Lower leg skin (tissue), 4 donors: ENCODE measurements at regions not wholly inside any gene's neighbourhood (a gene's known extent, or its start where the extent isn't known, plus 50 kb on each side); places are given as distances from the start of the nearest gene placed in this dataset.

Experiments used
- DNase-seq, 2 donors: peaks; one replicate each; pipeline ENCODE4 v3.0.0-alpha.2; 2019; ENCODE audit warnings: low spot score in 2 of 2
- H3K4me3 ChIP-seq: fragments of 200-600 bp; sonication (generic); 2 replicates; pipeline ENCODE4 v1.5.1; 2017; ENCODE audit warnings: mild to moderate bottlenecking, low read depth; ENCODE audit not compliant: poor library complexity, severe bottlenecking
- POLR2A ChIP-seq, 2 donors: fragments of 450-650 bp; IDR thresholded peaks; one replicate each; pipeline ENCODE4 v1.6.1; 2016 to 2017; ENCODE audit warnings: antibody characterized with exemption in 2 of 2, mild to moderate bottlenecking in 1 of 2, moderate library complexity in 1 of 2
- whole genome bisulfite sequencing, 2 donors: methylation state at CpG; one replicate each; pipeline ENCODE4 v1.1.5; 2018; 5-methylcytosine and 5-hydroxymethylcytosine counted together
- intact Hi-C: fragments of 100-400 bp; cut with DNase I; formaldehyde crosslinking; loops from one replicate; pipeline ENCODE4 v1.15.0; 2023; ENCODE audit warnings: low total_unique reads
- TF ChIP-seq, protein P1 (sequence below), 3 donors: fragments of 450-650 bp; IDR thresholded peaks; one replicate each; pipeline ENCODE4 v1.5.1; 2016; ENCODE audit warnings: antibody characterized with exemption in 3 of 3, mild to moderate bottlenecking in 3 of 3, moderate library complexity in 2 of 3

- intact Hi-C loops, result no loop called here
- DNase-seq, result no peak
- no peak overlapping the region for H3K4me3 ChIP-seq
- 62 to 72% methylated on average over 9 of the region's 9 CpGs for WGBS, 2 donors
- TF ChIP-seq, protein P1, sequence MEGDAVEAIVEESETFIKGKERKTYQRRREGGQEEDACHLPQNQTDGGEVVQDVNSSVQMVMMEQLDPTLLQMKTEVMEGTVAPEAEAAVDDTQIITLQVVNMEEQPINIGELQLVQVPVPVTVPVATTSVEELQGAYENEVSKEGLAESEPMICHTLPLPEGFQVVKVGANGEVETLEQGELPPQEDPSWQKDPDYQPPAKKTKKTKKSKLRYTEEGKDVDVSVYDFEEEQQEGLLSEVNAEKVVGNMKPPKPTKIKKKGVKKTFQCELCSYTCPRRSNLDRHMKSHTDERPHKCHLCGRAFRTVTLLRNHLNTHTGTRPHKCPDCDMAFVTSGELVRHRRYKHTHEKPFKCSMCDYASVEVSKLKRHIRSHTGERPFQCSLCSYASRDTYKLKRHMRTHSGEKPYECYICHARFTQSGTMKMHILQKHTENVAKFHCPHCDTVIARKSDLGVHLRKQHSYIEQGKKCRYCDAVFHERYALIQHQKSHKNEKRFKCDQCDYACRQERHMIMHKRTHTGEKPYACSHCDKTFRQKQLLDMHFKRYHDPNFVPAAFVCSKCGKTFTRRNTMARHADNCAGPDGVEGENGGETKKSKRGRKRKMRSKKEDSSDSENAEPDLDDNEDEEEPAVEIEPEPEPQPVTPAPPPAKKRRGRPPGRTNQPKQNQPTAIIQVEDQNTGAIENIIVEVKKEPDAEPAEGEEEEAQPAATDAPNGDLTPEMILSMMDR (IDR thresholded peaks at IDR 0.05), result no peak
- no peak for TF ChIP-seq POLR2A (IDR thresholded peaks at IDR 0.05)
Measured at GRCh38 chr3:104412608-104413580, 953.8 kb upstream of the ALCAM start.

DNA sequence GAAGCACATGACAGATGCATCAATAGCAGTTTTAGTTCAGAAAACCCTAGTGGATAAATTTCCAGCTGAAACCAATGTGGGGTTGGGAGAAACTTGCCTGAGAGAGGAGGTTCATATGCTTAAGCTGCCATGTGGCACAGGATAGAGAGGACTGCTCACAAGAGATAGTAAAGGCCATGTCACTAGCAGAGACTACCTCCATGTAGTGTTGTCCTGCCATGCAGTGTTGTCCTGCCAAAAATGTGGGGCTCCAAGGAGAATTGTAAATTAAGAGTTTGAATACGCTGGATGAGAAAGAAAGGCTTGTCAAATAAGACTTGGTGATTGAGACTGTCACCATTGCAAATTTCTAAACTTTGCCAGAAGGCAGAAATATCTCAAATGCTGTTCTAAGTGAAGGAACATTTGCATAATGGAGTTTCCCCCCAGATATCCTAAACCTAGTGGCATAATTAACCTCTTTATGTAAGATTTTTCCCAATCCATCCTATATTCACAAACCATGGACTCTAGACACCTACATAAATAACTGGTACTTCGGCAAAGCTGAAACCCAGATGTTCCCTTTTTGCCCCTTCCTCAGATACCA, 938.3 kb upstream of the ALCAM start:
- intact Hi-C loops, result no loop called here
- WGBS, 2 donors, result 59 to 63% methylated on average over 2 of the region's 2 CpGs

DNA sequence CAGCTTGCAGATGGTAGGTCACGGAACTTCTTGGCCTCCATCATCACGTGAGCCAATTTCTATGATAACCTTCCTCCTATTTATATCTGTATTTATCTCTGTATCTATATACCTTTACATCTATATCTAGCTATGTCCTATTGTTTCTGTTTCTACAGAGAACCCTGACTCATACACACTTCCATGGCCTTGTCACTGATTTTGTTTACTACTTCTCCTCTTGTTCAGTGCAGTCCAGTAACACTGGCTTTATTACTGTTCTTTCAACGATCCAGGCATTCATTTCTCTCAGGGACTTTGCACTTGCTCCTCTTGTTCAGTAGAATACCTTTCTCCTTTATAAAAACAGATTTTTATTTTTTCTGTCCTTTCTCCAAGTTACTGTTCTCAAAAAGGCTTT, 937.0 kb upstream of the ALCAM start:
- 90 to 93% methylated on average over 3 of the region's 3 CpGs for WGBS, 2 donors
- intact Hi-C loops, result no loop called here
- H3K4me3 ChIP-seq, result no peak overlapping the region
- no peak for TF ChIP-seq POLR2A (IDR thresholded peaks at IDR 0.05)
- TF ChIP-seq, protein P1 (IDR thresholded peaks at IDR 0.05), result no peak
- DNase-seq, result no peak

More for the DNA sequence above, 938.3 kb upstream of the ALCAM start:
- no peak for DNase-seq
- no peak overlapping the region for H3K4me3 ChIP-seq
- no peak for TF ChIP-seq POLR2A (IDR thresholded peaks at IDR 0.05)
- TF ChIP-seq, protein P1 (IDR thresholded peaks at IDR 0.05), result no peak

DNA sequence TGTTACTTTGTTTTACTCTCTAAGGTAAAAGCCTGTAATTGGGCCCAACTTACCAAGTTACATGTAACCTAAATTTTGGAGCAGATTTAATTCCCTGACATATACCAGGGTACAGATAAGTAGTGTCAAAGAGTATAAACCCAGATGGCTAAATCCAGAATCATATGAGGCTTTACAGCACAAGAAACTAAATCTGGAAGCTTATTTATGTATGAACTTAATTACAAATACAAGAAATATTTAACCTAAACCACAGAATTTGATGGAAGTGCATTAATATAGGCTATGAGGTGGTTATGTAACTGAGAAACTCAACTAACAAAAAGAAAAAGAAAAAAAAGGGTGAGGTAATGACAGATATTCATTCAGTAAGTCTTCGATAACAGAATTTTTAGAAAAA, 930.2 kb upstream of the ALCAM start:
- H3K4me3 ChIP-seq, result no peak overlapping the region
- no peak for TF ChIP-seq POLR2A (IDR thresholded peaks at IDR 0.05)
- TF ChIP-seq, protein P1 (IDR thresholded peaks at IDR 0.05), result no peak
- WGBS, 2 donors, result 79 to 81% methylated on average over 1 of the region's 1 CpG
- DNase-seq, result no peak
- intact Hi-C loops, result no loop called here

GRCh38 chr3:104437131-104437750, 929.5 kb upstream of the ALCAM start:
- WGBS, 2 donors, result 24 to 25% methylated on average over 4 of the region's 4 CpGs
- TF ChIP-seq POLR2A (IDR thresholded peaks at IDR 0.05), result no peak
- TF ChIP-seq, protein P1 (IDR thresholded peaks at IDR 0.05), result no peak
- H3K4me3 ChIP-seq, result no peak overlapping the region
- DNase-seq, result no peak
- intact Hi-C loops, result no loop called here
